ENCODE measurements at regions not wholly inside any gene's neighbourhood (a gene's known extent, or its start where the extent isn't known, plus 50 kb on each side); places are given as distances from the start of the nearest gene placed in this dataset.

DNA sequence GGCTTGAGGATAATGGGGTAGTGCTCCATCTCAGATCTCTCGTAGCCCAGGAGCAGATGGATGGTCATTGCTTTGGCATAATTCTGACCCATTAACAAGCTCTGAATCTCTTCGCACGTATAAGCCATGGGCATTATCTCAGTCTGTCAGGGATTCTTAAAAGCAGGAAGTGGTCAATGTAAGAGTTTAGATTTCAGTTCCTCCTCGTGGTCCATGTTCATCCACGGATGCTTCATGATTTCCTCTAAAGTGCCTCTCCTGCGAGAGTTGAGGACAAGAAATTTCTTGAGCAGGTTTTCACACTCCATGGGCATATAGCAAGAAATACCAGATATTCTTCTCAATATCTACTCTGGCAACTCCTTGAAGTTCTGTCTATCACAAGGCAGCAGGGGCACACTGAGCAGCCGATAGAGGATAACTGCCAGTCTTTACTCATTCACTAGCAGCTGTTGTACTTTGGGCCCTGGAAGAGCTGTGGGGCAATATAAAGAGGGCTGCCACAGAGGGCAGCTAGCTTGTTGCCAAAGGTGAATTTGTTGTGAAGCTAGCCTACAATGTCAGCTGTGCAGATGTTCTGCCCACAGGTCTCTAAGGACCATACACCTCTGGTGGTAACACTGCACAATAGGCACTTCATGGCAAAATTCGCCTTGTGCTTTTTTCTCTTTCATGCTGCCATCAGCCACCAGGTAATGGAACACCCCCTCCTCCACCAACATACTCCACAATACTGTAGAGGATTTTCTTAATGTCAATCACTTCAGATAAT is 52.0 kb upstream of the WDR17 start:
- peak; percentile 38 for DNase-seq

DNA sequence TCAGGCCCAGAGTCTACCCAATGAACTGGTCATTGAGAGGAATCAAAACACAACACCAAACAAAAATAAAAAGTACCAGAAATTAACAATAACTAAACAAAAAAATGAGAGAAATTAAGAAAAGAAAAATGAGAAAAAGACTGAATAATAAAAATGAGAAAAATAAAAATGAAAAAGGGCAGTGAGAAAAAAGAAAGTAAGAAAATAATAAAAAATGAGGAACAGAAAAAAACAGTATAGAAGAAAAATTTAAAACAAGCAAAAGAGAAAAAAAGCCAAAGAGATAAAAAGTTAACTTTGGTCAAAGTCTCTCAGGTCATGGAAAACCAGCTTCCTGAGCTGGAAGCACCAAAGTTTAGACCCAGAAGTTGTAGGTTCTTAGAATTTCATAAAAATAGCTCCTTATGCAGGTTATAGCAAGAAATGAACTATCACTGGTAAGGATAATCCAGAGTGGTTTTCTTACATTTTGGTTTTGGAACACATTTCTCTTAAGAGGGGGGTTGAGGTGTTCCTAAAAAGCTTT is 51.0 kb upstream of the WDR17 start:
- no peak for DNase-seq

Measured in suppressor macrophage treated with lipopolysaccharide for 4 hours (primary cell).